ENCODE measurements at regions not wholly inside any gene's neighbourhood (a gene's known extent, or its start where the extent isn't known, plus 50 kb on each side); places are given as distances from the start of the nearest gene placed in this dataset.

DNA sequence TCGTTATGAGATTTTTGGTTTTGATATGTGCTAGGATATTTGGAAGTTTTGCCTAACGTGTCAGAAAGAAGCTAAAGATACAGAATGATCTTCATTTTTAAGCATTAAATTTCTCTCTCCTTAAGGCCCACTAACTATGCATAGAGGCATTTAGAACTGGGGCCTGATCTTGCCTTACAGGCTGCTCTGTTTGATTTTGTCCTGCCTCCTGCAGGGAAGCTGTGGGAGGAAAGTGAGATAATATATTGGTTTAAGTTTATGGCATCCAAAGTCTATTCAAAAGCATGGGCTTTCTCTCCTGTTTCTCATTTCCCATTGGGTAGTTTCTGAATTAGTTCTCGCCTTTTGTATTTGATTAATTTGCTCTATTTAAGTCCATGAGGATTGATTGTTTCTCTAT is 250.3 kb upstream of the FBXO33 start:
- H4K20me1 ChIP-seq (replicated peaks; ENCODE audit: insufficient read depth): no peaks in the 10 kb centered on the region
- H3K9me3 Mint-ChIP-seq: no peaks in the 10 kb centered on the region
- ATAC-seq: peak; percentile 57; the same call in 2 of the 3 replicates
- H3K27me3 ChIP-seq (ENCODE audit: insufficient read depth): no peaks in the 10 kb centered on the region
- no peak for DNase-seq (ENCODE audit: low spot score)
- no peak overlapping the region for H3K4me2 ChIP-seq
- no peak overlapping the region for H3K27ac ChIP-seq (ENCODE audit: low read depth)
- no peak overlapping the region for H2AFZ ChIP-seq
- H3K79me2 ChIP-seq (replicated peaks; ENCODE audit: insufficient read depth): no peaks in the 10 kb centered on the region
- H3F3A ChIP-seq (replicated peaks; ENCODE audit: low read depth): no peaks in the 10 kb centered on the region
- no peaks in the 10 kb centered on the region for H3K36me3 ChIP-seq (ENCODE audit: insufficient read depth)
- no peak overlapping the region for H3K27ac Mint-ChIP-seq
- TF ChIP-seq ZNF331 (CRISPR knock-in tag; IDR thresholded peaks at IDR 0.05; ENCODE audit: low read depth) (no peak), EZH2 (IDR thresholded peaks at IDR 0.05; ENCODE audit: low read depth, unreplicated experiment) (no peak), EZH2phosphoT487 (IDR thresholded peaks at IDR 0.05; ENCODE audit: unreplicated experiment) (no peak), POLR2AphosphoS5 (IDR thresholded peaks at IDR 0.05; ENCODE audit: low read depth) (no peak), ZNF114 (CRISPR knock-in tag; IDR thresholded peaks at IDR 0.05) (no peak), NANOG (IDR thresholded peaks at IDR 0.05; ENCODE audit: borderline replicate concordance) (no peak), STAT1 (IDR thresholded peaks at IDR 0.05; ENCODE audit: unreplicated experiment) (no peak), CREB1 (CRISPR knock-in tag; IDR thresholded peaks at IDR 0.05; ENCODE audit: low read depth) (no peak), JUNB (IDR thresholded peaks at IDR 0.05; ENCODE audit: unreplicated experiment) (no peak)
- TF ChIP-seq, protein P1, sequence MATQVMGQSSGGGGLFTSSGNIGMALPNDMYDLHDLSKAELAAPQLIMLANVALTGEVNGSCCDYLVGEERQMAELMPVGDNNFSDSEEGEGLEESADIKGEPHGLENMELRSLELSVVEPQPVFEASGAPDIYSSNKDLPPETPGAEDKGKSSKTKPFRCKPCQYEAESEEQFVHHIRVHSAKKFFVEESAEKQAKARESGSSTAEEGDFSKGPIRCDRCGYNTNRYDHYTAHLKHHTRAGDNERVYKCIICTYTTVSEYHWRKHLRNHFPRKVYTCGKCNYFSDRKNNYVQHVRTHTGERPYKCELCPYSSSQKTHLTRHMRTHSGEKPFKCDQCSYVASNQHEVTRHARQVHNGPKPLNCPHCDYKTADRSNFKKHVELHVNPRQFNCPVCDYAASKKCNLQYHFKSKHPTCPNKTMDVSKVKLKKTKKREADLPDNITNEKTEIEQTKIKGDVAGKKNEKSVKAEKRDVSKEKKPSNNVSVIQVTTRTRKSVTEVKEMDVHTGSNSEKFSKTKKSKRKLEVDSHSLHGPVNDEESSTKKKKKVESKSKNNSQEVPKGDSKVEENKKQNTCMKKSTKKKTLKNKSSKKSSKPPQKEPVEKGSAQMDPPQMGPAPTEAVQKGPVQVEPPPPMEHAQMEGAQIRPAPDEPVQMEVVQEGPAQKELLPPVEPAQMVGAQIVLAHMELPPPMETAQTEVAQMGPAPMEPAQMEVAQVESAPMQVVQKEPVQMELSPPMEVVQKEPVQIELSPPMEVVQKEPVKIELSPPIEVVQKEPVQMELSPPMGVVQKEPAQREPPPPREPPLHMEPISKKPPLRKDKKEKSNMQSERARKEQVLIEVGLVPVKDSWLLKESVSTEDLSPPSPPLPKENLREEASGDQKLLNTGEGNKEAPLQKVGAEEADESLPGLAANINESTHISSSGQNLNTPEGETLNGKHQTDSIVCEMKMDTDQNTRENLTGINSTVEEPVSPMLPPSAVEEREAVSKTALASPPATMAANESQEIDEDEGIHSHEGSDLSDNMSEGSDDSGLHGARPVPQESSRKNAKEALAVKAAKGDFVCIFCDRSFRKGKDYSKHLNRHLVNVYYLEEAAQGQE (IDR thresholded peaks at IDR 0.05; ENCODE audit: unreplicated experiment): no peak
- TF ChIP-seq, protein P2, sequence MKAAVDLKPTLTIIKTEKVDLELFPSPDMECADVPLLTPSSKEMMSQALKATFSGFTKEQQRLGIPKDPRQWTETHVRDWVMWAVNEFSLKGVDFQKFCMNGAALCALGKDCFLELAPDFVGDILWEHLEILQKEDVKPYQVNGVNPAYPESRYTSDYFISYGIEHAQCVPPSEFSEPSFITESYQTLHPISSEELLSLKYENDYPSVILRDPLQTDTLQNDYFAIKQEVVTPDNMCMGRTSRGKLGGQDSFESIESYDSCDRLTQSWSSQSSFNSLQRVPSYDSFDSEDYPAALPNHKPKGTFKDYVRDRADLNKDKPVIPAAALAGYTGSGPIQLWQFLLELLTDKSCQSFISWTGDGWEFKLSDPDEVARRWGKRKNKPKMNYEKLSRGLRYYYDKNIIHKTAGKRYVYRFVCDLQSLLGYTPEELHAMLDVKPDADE (IDR thresholded peaks at IDR 0.05): no peak
- TF ChIP-seq, protein P3, sequence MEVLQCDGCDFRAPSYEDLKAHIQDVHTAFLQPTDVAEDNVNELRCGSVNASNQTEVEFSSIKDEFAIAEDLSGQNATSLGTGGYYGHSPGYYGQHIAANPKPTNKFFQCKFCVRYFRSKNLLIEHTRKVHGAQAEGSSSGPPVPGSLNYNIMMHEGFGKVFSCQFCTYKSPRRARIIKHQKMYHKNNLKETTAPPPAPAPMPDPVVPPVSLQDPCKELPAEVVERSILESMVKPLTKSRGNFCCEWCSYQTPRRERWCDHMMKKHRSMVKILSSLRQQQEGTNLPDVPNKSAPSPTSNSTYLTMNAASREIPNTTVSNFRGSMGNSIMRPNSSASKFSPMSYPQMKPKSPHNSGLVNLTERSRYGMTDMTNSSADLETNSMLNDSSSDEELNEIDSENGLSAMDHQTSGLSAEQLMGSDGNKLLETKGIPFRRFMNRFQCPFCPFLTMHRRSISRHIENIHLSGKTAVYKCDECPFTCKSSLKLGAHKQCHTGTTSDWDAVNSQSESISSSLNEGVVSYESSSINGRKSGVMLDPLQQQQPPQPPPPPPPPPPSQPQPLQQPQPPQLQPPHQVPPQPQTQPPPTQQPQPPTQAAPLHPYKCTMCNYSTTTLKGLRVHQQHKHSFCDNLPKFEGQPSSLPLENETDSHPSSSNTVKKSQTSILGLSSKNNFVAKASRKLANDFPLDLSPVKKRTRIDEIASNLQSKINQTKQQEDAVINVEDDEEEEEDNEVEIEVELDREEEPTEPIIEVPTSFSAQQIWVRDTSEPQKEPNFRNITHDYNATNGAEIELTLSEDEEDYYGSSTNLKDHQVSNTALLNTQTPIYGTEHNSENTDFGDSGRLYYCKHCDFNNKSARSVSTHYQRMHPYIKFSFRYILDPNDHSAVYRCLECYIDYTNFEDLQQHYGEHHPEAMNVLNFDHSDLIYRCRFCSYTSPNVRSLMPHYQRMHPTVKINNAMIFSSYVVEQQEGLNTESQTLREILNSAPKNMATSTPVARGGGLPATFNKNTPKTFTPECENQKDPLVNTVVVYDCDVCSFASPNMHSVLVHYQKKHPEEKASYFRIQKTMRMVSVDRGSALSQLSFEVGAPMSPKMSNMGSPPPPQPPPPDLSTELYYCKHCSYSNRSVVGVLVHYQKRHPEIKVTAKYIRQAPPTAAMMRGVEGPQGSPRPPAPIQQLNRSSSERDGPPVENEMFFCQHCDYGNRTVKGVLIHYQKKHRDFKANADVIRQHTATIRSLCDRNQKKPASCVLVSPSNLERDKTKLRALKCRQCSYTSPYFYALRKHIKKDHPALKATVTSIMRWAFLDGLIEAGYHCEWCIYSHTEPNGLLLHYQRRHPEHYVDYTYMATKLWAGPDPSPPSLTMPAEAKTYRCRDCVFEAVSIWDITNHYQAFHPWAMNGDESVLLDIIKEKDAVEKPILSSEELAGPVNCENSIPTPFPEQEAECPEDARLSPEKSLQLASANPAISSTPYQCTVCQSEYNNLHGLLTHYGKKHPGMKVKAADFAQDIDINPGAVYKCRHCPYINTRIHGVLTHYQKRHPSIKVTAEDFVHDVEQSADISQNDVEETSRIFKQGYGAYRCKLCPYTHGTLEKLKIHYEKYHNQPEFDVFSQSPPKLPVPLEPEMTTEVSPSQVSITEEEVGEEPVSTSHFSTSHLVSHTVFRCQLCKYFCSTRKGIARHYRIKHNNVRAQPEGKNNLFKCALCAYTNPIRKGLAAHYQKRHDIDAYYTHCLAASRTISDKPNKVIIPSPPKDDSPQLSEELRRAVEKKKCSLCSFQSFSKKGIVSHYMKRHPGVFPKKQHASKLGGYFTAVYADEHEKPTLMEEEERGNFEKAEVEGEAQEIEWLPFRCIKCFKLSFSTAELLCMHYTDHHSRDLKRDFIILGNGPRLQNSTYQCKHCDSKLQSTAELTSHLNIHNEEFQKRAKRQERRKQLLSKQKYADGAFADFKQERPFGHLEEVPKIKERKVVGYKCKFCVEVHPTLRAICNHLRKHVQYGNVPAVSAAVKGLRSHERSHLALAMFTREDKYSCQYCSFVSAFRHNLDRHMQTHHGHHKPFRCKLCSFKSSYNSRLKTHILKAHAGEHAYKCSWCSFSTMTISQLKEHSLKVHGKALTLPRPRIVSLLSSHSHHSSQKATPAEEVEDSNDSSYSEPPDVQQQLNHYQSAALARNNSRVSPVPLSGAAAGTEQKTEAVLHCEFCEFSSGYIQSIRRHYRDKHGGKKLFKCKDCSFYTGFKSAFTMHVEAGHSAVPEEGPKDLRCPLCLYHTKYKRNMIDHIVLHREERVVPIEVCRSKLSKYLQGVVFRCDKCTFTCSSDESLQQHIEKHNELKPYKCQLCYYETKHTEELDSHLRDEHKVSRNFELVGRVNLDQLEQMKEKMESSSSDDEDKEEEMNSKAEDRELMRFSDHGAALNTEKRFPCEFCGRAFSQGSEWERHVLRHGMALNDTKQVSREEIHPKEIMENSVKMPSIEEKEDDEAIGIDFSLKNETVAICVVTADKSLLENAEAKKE (CRISPR knock-in tag; IDR thresholded peaks at IDR 0.05): no peak
- no peaks in the 10 kb centered on the region for H3K36me3 Mint-ChIP-seq (ENCODE audit: low read depth)
- no peaks in the 10 kb centered on the region for H3K27me3 Mint-ChIP-seq (ENCODE audit: insufficient read depth, low read depth, poor library complexity)
- no peaks in the 10 kb centered on the region; the same call in 1 of the 2 replicates for H3K9me2 ChIP-seq (ENCODE audit: insufficient read depth)
- H3K4me3 ChIP-seq: no peak overlapping the region
- peaks cover 23% of the 10 kb centered on the region; the same call in 1 of the 2 replicates for H3K4me1 ChIP-seq (ENCODE audit: insufficient read depth)
- H3K4me1 Mint-ChIP-seq: peaks cover 26% of the 10 kb centered on the region
- H3K4me3 Mint-ChIP-seq: no peak overlapping the region

Data from GM23338 (cell line).